ENCODE measurements at regions not wholly inside any gene's neighbourhood (a gene's known extent, or its start where the extent isn't known, plus 50 kb on each side); places are given as distances from the start of the nearest gene placed in this dataset.

- TF ChIP-seq, protein P1, sequence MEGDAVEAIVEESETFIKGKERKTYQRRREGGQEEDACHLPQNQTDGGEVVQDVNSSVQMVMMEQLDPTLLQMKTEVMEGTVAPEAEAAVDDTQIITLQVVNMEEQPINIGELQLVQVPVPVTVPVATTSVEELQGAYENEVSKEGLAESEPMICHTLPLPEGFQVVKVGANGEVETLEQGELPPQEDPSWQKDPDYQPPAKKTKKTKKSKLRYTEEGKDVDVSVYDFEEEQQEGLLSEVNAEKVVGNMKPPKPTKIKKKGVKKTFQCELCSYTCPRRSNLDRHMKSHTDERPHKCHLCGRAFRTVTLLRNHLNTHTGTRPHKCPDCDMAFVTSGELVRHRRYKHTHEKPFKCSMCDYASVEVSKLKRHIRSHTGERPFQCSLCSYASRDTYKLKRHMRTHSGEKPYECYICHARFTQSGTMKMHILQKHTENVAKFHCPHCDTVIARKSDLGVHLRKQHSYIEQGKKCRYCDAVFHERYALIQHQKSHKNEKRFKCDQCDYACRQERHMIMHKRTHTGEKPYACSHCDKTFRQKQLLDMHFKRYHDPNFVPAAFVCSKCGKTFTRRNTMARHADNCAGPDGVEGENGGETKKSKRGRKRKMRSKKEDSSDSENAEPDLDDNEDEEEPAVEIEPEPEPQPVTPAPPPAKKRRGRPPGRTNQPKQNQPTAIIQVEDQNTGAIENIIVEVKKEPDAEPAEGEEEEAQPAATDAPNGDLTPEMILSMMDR (IDR thresholded peaks at IDR 0.05; ENCODE audit: low read depth, low read length), result no peak
- no peak for TF ChIP-seq EZH2phosphoT487 (IDR thresholded peaks at IDR 0.05; ENCODE audit: low read depth)
These were observed 1088.7 kb upstream of the ARRDC3 start for GRCh38 chr5:92471861-92472260.

Measured in OCI-LY3 (cell line).